Sigmoid colon (tissue), 6 donors: ENCODE measurements at regions not wholly inside any gene's neighbourhood (a gene's known extent, or its start where the extent isn't known, plus 50 kb on each side); places are given as distances from the start of the nearest gene placed in this dataset.

ENCODE experiments used
- DNase-seq: peaks from one replicate; pipeline ENCODE4 v3.0.0-alpha.2; 2019
- H3K27ac ChIP-seq, 4 donors: fragments of 200-600 bp; sonication (generic); one replicate each; pipeline ENCODE4 v1.5.1; 2016 to 2019; ENCODE audit warnings: mild to moderate bottlenecking in 1 of 4
- H3K27me3 ChIP-seq, 3 donors: fragments of 200-600 bp; sonication (generic); one replicate each; pipeline ENCODE4 v1.5.1; 2019; ENCODE audit warnings: mild to moderate bottlenecking in 1 of 3
- H3K36me3 ChIP-seq, 4 donors: fragments of 200-600 bp; sonication (generic); one replicate each; pipeline ENCODE4 v1.5.1; 2016 to 2019
- H3K4me1 ChIP-seq, 4 donors: fragments of 200-600 bp; sonication (generic); one replicate each; pipeline ENCODE4 v1.5.1; 2017 to 2019
- H3K4me3 ChIP-seq, 4 donors: fragments of 200-600 bp; sonication (generic); one replicate each; pipeline ENCODE4 v1.5.1; 2017 to 2019; ENCODE audit warnings: mild to moderate bottlenecking in 2 of 4, moderate library complexity in 1 of 4
- H3K9me3 ChIP-seq, 4 donors: fragments of 200-600 bp in 3 of 4; sonication (generic) in 3 of 4; one replicate each; pipeline versions ENCODE4 v1.5.1 to v1.6.1; 2013 to 2019
- CTCF ChIP-seq, 4 experiments: fragments of 450-650 bp in 3 of 4; fragments of 200-600 bp in 1 of 4; IDR thresholded peaks; one replicate each; pipeline ENCODE4 v1.5.1; 2016 to 2019; ENCODE audit warnings: antibody characterized with exemption in 4 of 4, mild to moderate bottlenecking in 3 of 4, moderate library complexity in 2 of 4
- EP300 ChIP-seq, 4 donors: sonication (generic); formaldehyde crosslinking; IDR thresholded peaks; one replicate each; pipeline ENCODE4 v1.6.1; 2017; ENCODE audit warnings: antibody characterized with exemption in 4 of 4
- POLR2A ChIP-seq, 2 donors: fragments of 450-650 bp; IDR thresholded peaks; one replicate each; pipeline ENCODE4 v1.6.1; 2016; ENCODE audit warnings: antibody characterized with exemption in 2 of 2, mild to moderate bottlenecking in 2 of 2, moderate library complexity in 2 of 2
- POLR2AphosphoS5 ChIP-seq, 4 donors: sonication (generic); formaldehyde crosslinking; IDR thresholded peaks; one replicate each; pipeline ENCODE4 v1.6.1; 2017; ENCODE audit warnings: antibody characterized with exemption in 4 of 4
- WGBS, 2 donors: extraction: QIAGEN DNeasy Blood & Tissue Kit; methylation state at CpG; one replicate each; pipeline ENCODE4 v1.1.7; 2013; 5-methylcytosine and 5-hydroxymethylcytosine counted together
- intact Hi-C: fragments of 100-400 bp; cut with DNase I; formaldehyde crosslinking; loops from one replicate; pipeline ENCODE4 v1.15.1; 2023
- donor health status: healthy with polysubstance abuse.
- donor health status: healthy.

DNA sequence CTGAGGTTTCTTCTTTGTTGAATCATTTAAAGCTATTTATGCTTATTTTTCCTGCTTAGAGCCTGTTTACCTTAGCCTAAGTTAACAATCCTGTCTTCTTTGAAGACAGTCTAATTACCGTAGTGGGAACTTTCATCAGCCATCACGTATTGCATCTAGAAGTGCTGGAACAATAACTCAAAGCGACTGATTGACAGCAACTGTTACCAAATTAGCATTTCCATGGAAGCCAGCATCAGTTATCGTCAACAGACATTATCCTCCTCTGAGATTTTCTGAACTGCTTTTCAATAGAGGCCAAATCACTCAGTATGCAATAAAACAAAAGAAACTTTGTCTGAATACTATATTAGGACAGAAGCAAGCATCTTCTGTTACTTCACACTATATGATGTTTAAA, 433.3 kb upstream of the SLITRK1 start:
- no peaks in the 10 kb centered on the region for H3K36me3 ChIP-seq
- 55 to 66% methylated on average over 4 of the region's 4 CpGs for WGBS, 2 donors
- H3K4me1 ChIP-seq: no peaks in the 10 kb centered on the region
- no peak overlapping the region for H3K27ac ChIP-seq
- H3K9me3 ChIP-seq: no peaks in the 10 kb centered on the region
- DNase-seq: no peak
- no peaks in the 10 kb centered on the region for H3K27me3 ChIP-seq
- no peak overlapping the region for H3K4me3 ChIP-seq
- TF ChIP-seq EP300 (IDR thresholded peaks at IDR 0.05): no peak
- intact Hi-C loops: no loop called here

GRCh38 chr13:84303035-84303434, 420.8 kb upstream of the SLITRK1 start:
- TF ChIP-seq CTCF (IDR thresholded peaks at IDR 0.05) (no peak), EP300 (IDR thresholded peaks at IDR 0.05) (no peak), POLR2A (IDR thresholded peaks at IDR 0.05) (no peak), POLR2AphosphoS5 (IDR thresholded peaks at IDR 0.05) (no peak)
- DNase-seq: no peak
- no peaks in the 10 kb centered on the region for H3K4me1 ChIP-seq
- H3K9me3 ChIP-seq: no peaks in the 10 kb centered on the region
- H3K27ac ChIP-seq: no peak overlapping the region
- no peaks in the 10 kb centered on the region for H3K36me3 ChIP-seq
- H3K27me3 ChIP-seq: no peaks in the 10 kb centered on the region
- intact Hi-C loops: no loop called here
- no peak overlapping the region for H3K4me3 ChIP-seq
- 98 to 99% methylated on average over 1 of the region's 1 CpG for WGBS, 2 donors

DNA sequence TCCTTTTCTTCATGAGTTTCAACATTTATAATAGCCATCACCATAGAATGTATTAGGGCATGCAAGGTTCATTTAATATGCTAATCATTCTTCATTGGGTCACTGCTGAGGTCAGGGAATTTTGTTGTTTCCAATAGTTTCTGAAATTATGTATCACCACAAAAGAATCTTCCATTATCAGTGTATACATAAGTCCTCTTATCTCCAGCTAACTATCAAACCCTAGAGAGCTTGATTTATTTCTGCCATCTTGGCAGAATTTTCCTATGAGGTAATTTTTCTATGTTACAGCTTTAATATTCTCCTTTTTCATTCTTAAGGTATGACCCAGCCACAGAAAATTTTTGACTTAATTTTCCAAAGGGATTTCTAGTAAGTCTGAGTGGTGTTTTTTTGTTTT, 415.0 kb upstream of the SLITRK1 start:
- H3K4me3 ChIP-seq: no peak overlapping the region
- no peaks in the 10 kb centered on the region for H3K36me3 ChIP-seq
- intact Hi-C loops: no loop called here
- H3K9me3 ChIP-seq: no peaks in the 10 kb centered on the region
- H3K27me3 ChIP-seq: no peaks in the 10 kb centered on the region
- H3K27ac ChIP-seq: no peak overlapping the region
- TF ChIP-seq POLR2A (IDR thresholded peaks at IDR 0.05): no peak
- H3K4me1 ChIP-seq: no peaks in the 10 kb centered on the region
- DNase-seq: no peak

GRCh38 chr13:84296401-84296800, 414.1 kb upstream of the SLITRK1 start:
- H3K4me3 ChIP-seq: no peak overlapping the region
- H3K27me3 ChIP-seq: no peaks in the 10 kb centered on the region
- intact Hi-C loops: no loop called here
- no peaks in the 10 kb centered on the region for H3K4me1 ChIP-seq
- H3K36me3 ChIP-seq: no peaks in the 10 kb centered on the region
- no peaks in the 10 kb centered on the region for H3K9me3 ChIP-seq
- no peak for TF ChIP-seq CTCF (IDR thresholded peaks at IDR 0.05)
- no peak overlapping the region for H3K27ac ChIP-seq
- no peak for DNase-seq
- WGBS, 2 donors: 55 to 77% methylated on average over 2 of the region's 2 CpGs

GRCh38 chr13:84294576-84294975, 412.3 kb upstream of the SLITRK1 start:
- H3K36me3 ChIP-seq: no peaks in the 10 kb centered on the region
- TF ChIP-seq EP300 (IDR thresholded peaks at IDR 0.05) (no peak), POLR2A (IDR thresholded peaks at IDR 0.05) (no peak), POLR2AphosphoS5 (IDR thresholded peaks at IDR 0.05) (no peak)
- H3K4me1 ChIP-seq: no peaks in the 10 kb centered on the region
- 73 to 79% methylated on average over 3 of the region's 3 CpGs for WGBS, 2 donors
- H3K27me3 ChIP-seq: no peaks in the 10 kb centered on the region
- H3K27ac ChIP-seq: no peak overlapping the region
- intact Hi-C loops: no loop called here
- no peak for DNase-seq
- H3K4me3 ChIP-seq: no peak overlapping the region
- H3K9me3 ChIP-seq: no peaks in the 10 kb centered on the region

GRCh38 chr13:84290386-84290785, 408.1 kb upstream of the SLITRK1 start:
- WGBS, 2 donors: 66 to 74% methylated on average over 4 of the region's 4 CpGs
- no peaks in the 10 kb centered on the region for H3K36me3 ChIP-seq
- no peak overlapping the region for H3K27ac ChIP-seq
- no peak overlapping the region for H3K4me3 ChIP-seq
- DNase-seq: no peak
- no peaks in the 10 kb centered on the region for H3K9me3 ChIP-seq
- no peaks in the 10 kb centered on the region for H3K4me1 ChIP-seq
- H3K27me3 ChIP-seq: no peaks in the 10 kb centered on the region
- intact Hi-C loops: no loop called here
- no peak for TF ChIP-seq POLR2A (IDR thresholded peaks at IDR 0.05)
- TF ChIP-seq POLR2AphosphoS5 (IDR thresholded peaks at IDR 0.05): no peak
- no peak for TF ChIP-seq CTCF (IDR thresholded peaks at IDR 0.05)
- no peak for TF ChIP-seq EP300 (IDR thresholded peaks at IDR 0.05)
